GM18505 (cell line): ENCODE measurements at regions not wholly inside any gene's neighbourhood (a gene's known extent, or its start where the extent isn't known, plus 50 kb on each side); places are given as distances from the start of the nearest gene placed in this dataset.

Experiments used
- ATAC-seq: cut with Tn5 transposase; IDR thresholded peaks from one replicate; pipeline ENCODE4 v1.9.1; 2021; ENCODE audit not compliant: unreplicated experiment
- POLR2A ChIP-seq: IDR thresholded peaks from 4 replicates; pipeline ENCODE4 v1.6.1; 2011; ENCODE audit warnings: borderline replicate concordance; ENCODE audit not compliant: insufficient read depth, insufficient read length; ENCODE audit errors: extremely low read depth

DNA sequence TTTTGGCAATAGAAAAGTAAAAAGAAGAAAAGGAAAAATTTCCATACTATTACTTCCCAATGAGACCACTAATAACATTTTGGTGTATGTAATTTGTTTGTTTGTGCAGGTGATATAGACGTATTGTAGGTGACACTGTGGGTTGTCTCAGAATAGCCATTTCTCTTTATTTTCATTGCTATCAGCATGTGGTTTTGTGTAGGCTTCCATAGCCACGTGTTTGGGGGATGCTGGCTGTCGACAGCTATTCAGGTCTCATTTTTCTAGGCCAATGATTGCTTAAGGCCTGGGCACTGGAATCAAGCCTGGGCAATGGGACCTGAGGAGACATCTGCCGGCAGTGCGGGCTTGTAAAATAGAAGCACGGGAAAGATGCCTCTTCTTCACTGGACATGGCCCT lies 71.0 kb upstream of the KCTD1 start:
- TF ChIP-seq POLR2A: no peak
- no peak for ATAC-seq

DNA sequence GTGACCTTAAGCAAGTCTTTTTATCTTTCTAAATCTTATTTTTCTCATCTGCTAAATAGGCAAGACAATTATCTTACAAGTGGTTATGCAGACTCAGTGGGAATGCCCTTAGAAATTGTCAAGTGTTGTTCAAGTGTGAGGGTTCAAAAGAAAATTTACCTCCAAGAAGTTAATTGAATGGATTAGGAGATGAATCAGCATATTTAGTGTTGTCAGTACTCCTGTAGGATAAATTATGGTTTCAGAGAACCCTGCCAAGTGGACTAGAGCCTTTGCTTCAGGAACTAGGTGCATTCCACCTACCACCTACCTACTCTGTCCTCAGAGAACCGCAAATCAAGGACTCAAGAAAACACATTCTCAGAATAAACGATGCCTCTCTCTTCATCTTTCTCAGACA lies 69.8 kb upstream of the KCTD1 start:
- no peak for TF ChIP-seq POLR2A
- no peak for ATAC-seq

DNA sequence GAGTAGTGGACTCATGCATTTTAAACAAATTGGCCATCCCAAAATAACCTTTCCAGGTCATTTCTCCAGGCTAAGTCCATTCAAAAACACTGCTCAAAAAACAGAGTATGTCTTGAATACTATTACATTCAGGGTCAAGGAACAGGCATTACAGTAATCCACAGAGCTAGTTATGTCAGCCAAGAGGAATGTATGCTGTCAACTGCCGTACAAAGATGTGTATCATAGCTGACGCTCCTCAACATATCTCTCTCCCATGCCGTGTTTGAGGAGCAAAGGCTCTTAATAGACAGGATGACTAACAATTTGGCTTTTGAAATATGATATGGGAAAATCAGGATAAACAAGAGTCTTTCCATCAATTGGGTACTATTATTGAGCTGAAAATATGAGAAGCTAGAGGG lies 68.8 kb upstream of the KCTD1 start:
- TF ChIP-seq POLR2A: no peak
- ATAC-seq: no peak

DNA sequence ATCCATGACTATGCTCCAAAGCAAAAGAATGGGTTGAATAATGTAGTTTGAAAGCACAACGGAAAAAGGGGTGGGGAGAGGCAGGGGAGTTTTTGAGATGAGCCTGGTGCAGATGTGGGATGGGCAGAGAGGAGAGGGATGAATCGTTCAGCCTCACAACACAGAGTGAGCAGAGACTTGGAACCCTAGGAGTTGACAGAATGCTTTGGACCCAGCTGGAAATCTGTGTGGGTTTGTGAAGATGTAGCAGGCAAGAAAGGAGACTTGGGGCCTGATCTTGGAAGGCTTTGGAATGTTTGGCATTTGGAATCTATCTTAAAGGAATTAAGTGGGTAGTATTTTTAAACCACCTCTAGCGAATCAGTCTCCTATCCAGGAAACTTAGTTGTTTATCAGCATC lies 66.0 kb upstream of the KCTD1 start:
- ATAC-seq: no peak
- TF ChIP-seq POLR2A: no peak
